Astrocyte (in vitro differentiated cells and primary cell): ENCODE measurements at regions not wholly inside any gene's neighbourhood (a gene's known extent, or its start where the extent isn't known, plus 50 kb on each side); places are given as distances from the start of the nearest gene placed in this dataset.

Experiments used
- DNase-seq: peaks from one replicate; pipeline ENCODE4 v3.0.0-alpha.2; 2010; ENCODE audit warnings: low read depth
- FAIRE-seq: peaks from 2 replicates; lab custom pipeline; 2011; peaks lifted over from hg19 to GRCh38; lab: Jason Lieb, UNC
- H2AFZ ChIP-seq: 2 replicates; pipeline ENCODE4 v1.6.0; 2012; ENCODE audit warnings: low read depth, low read length, inconsistent platforms
- H3K27ac ChIP-seq: 2 replicates; pipeline ENCODE4 v1.5.1; 2011; ENCODE audit warnings: low read depth, low read length, inconsistent platforms
- H3K27me3 ChIP-seq: 2 replicates; pipeline ENCODE4 v1.6.0; 2011; ENCODE audit warnings: low read length, inconsistent platforms; ENCODE audit not compliant: insufficient read depth
- H3K36me3 ChIP-seq: 2 replicates; pipeline ENCODE4 v1.5.1; 2011; ENCODE audit warnings: low read length, inconsistent platforms; ENCODE audit not compliant: insufficient read depth
- H3K4me1 ChIP-seq: 2 replicates; pipeline ENCODE4 v1.5.1; 2011; ENCODE audit warnings: low read length, inconsistent platforms; ENCODE audit not compliant: insufficient read depth
- H3K4me2 ChIP-seq: 2 replicates; pipeline ENCODE4 v1.6.0; 2012; ENCODE audit warnings: low read length, inconsistent platforms
- H3K4me3 ChIP-seq: 2 replicates; pipeline ENCODE4 v1.5.1; 2011; ENCODE audit warnings: low read depth, mild to moderate bottlenecking, low read length, inconsistent platforms; ENCODE audit not compliant: insufficient read depth
- H3K79me2 ChIP-seq: 2 replicates; pipeline ENCODE4 v1.6.0; 2012; ENCODE audit warnings: mild to moderate bottlenecking, low read length, inconsistent platforms; ENCODE audit not compliant: insufficient read depth
- H3K9ac ChIP-seq: 2 replicates; pipeline ENCODE4 v1.6.0; 2012; ENCODE audit warnings: mild to moderate bottlenecking, low read length, inconsistent platforms
- H3K9me3 ChIP-seq: 2 replicates; pipeline ENCODE4 v1.5.1; 2012; ENCODE audit warnings: low read depth, mild to moderate bottlenecking, low read length, inconsistent platforms; ENCODE audit not compliant: insufficient read depth
- H4K20me1 ChIP-seq: 2 replicates; pipeline ENCODE4 v1.6.0; 2012; ENCODE audit warnings: low read length, inconsistent platforms; ENCODE audit not compliant: insufficient read depth
- H3K27ac Mint-ChIP-seq: one replicate; pipeline ENCODE4 v1.8.0; 2021; ENCODE audit warnings: mild to moderate bottlenecking, mixed read lengths; ENCODE audit not compliant: unreplicated experiment
- H3K27me3 Mint-ChIP-seq: one replicate; pipeline ENCODE4 v1.8.0; 2021; ENCODE audit warnings: low read depth, mixed read lengths; ENCODE audit not compliant: unreplicated experiment
- H3K36me3 Mint-ChIP-seq: one replicate; pipeline ENCODE4 v1.8.0; 2021; ENCODE audit warnings: low read depth, mixed read lengths; ENCODE audit not compliant: unreplicated experiment
- H3K4me1 Mint-ChIP-seq: one replicate; pipeline ENCODE4 v1.8.0; 2021; ENCODE audit warnings: low read depth, mixed read lengths; ENCODE audit not compliant: unreplicated experiment
- H3K4me3 Mint-ChIP-seq: one replicate; pipeline ENCODE4 v1.8.0; 2021; ENCODE audit warnings: mild to moderate bottlenecking, moderate library complexity, mixed read lengths; ENCODE audit not compliant: unreplicated experiment
- H3K9me3 Mint-ChIP-seq: one replicate; pipeline ENCODE4 v1.8.0; 2021; ENCODE audit warnings: mild to moderate bottlenecking, mixed read lengths; ENCODE audit not compliant: unreplicated experiment
- CTCF ChIP-seq: IDR thresholded peaks from 2 replicates; pipeline ENCODE4 v1.5.1; 2011; ENCODE audit warnings: low read depth, mild to moderate bottlenecking, inconsistent platforms, low read length, moderate library complexity; ENCODE audit not compliant: insufficient read depth
- EZH2 ChIP-seq: IDR thresholded peaks from 2 replicates; pipeline ENCODE4 v1.6.1; 2012; ENCODE audit warnings: mild to moderate bottlenecking, low read length, inconsistent platforms; ENCODE audit not compliant: insufficient read depth

GRCh38 chrX:128728943-128729342 lies 676.7 kb upstream of the ACTRT1 start:
- H3K27ac ChIP-seq: no peak overlapping the region
- H3K9me3 ChIP-seq: no peaks in the 10 kb centered on the region
- no peaks in the 10 kb centered on the region for H3K4me1 Mint-ChIP-seq
- H3K36me3 Mint-ChIP-seq: no peaks in the 10 kb centered on the region
- TF ChIP-seq EZH2: no peak
- TF ChIP-seq CTCF: no peak
- H3K27me3 ChIP-seq: no peaks in the 10 kb centered on the region
- H3K27me3 Mint-ChIP-seq: no peaks in the 10 kb centered on the region
- H3K79me2 ChIP-seq: no peaks in the 10 kb centered on the region
- H4K20me1 ChIP-seq: no peaks in the 10 kb centered on the region
- FAIRE-seq: no peak
- H3K4me2 ChIP-seq: no peak overlapping the region
- H3K9ac ChIP-seq: no peak overlapping the region
- H2AFZ ChIP-seq: no peak overlapping the region
- DNase-seq: no peak
- no peak overlapping the region for H3K4me3 Mint-ChIP-seq
- H3K9me3 Mint-ChIP-seq: no peaks in the 10 kb centered on the region
- no peaks in the 10 kb centered on the region for H3K36me3 ChIP-seq
- H3K27ac Mint-ChIP-seq: no peak overlapping the region
- no peak overlapping the region for H3K4me3 ChIP-seq
- no peaks in the 10 kb centered on the region for H3K4me1 ChIP-seq

GRCh38 chrX:128717635-128718578 lies 665.7 kb upstream of the ACTRT1 start:
- Histone ChIP-seq H3K9ac (no peak overlapping the region), H3K4me3 (no peak overlapping the region), H4K20me1 (no peaks in the 10 kb centered on the region), H3K4me2 (no peak overlapping the region), H2AFZ (no peak overlapping the region), H3K27ac (no peak overlapping the region), H3K9me3 (no peaks in the 10 kb centered on the region), H3K4me1 (no peaks in the 10 kb centered on the region), H3K36me3 (no peaks in the 10 kb centered on the region), H3K79me2 (no peaks in the 10 kb centered on the region), H3K27me3 (no peaks in the 10 kb centered on the region)
- H3K4me1 Mint-ChIP-seq: no peaks in the 10 kb centered on the region
- H3K27me3 Mint-ChIP-seq: no peaks in the 10 kb centered on the region
- DNase-seq (no peak), FAIRE-seq (peak; percentile 45)
- H3K4me3 Mint-ChIP-seq: no peak overlapping the region
- no peaks in the 10 kb centered on the region for H3K36me3 Mint-ChIP-seq
- no peaks in the 10 kb centered on the region for H3K9me3 Mint-ChIP-seq
- H3K27ac Mint-ChIP-seq: no peak overlapping the region
- TF ChIP-seq EZH2: no peak
- TF ChIP-seq CTCF: no peak

DNA sequence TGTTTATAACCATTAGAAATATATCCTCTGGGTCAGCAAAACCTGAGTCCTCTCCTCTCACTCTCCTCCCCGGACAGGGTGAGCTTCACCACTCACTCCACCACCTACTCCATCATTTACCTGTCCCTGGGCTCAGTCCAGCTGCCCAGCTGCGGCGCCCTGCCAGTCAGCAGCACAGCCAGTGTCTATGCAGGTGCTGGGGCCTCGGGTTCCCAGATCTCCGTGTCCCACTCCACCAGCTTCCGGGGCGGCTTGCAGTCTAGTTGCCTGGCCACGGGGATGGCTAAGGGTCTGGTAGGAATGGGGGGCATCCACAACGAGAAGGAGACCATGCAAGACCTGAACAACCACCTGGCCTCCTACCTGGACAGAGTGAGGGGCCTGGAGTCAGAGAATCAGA lies 662.2 kb upstream of the ACTRT1 start:
- Mint-ChIP-seq H3K27me3 (no peaks in the 10 kb centered on the region), H3K9me3 (no peaks in the 10 kb centered on the region), H3K36me3 (no peaks in the 10 kb centered on the region), H3K4me1 (no peaks in the 10 kb centered on the region), H3K4me3 (no peak overlapping the region), H3K27ac (no peak overlapping the region)
- Histone ChIP-seq H3K27me3 (no peaks in the 10 kb centered on the region), H3K4me3 (no peak overlapping the region), H3K79me2 (no peaks in the 10 kb centered on the region), H4K20me1 (no peaks in the 10 kb centered on the region), H3K4me1 (no peaks in the 10 kb centered on the region), H2AFZ (no peak overlapping the region), H3K9me3 (no peaks in the 10 kb centered on the region), H3K27ac (no peak overlapping the region), H3K9ac (no peak overlapping the region), H3K4me2 (no peak overlapping the region), H3K36me3 (no peaks in the 10 kb centered on the region)
- no peak for TF ChIP-seq CTCF
- TF ChIP-seq EZH2: no peak
- FAIRE-seq: no peak
- DNase-seq: no peak
